IPS-20b (cell line): ENCODE measurements at regions not wholly inside any gene's neighbourhood (a gene's known extent, or its start where the extent isn't known, plus 50 kb on each side); places are given as distances from the start of the nearest gene placed in this dataset.
"Not testable (repeated sequence)": the region's sequence is repeated elsewhere in the genome, so short reads cannot be mapped to it uniquely, and the experiment has no call there.

Experiments used
- H3K27ac ChIP-seq: one replicate; pipeline ENCODE4 v1.5.1; 2013; ENCODE audit warnings: low read length
- H3K27me3 ChIP-seq: 2 replicates; pipeline ENCODE4 v1.6.1; 2013; ENCODE audit warnings: mild to moderate bottlenecking, low read length, inconsistent platforms; ENCODE audit not compliant: insufficient read depth
- H3K36me3 ChIP-seq: 2 replicates; pipeline ENCODE4 v1.6.1; 2013; ENCODE audit warnings: low read depth, mild to moderate bottlenecking, inconsistent platforms, low read length, moderate library complexity; ENCODE audit not compliant: insufficient read depth
- H3K4me1 ChIP-seq: 2 replicates; pipeline ENCODE4 v1.6.1; 2013; ENCODE audit warnings: mild to moderate bottlenecking, control low read depth, inconsistent platforms, low read length, moderate library complexity; ENCODE audit not compliant: insufficient read depth
- H3K4me3 ChIP-seq: 2 replicates; pipeline ENCODE4 v1.5.1; 2013; ENCODE audit warnings: mild to moderate bottlenecking, low read length, inconsistent platforms
- H3K9ac ChIP-seq: 2 replicates; pipeline ENCODE4 v1.6.1; 2013; ENCODE audit warnings: low read depth, mild to moderate bottlenecking, inconsistent platforms, low read length, moderate library complexity
- H3K9me3 ChIP-seq: 2 replicates; pipeline ENCODE4 v1.6.1; 2013; ENCODE audit warnings: mild to moderate bottlenecking, low read depth, low read length, inconsistent platforms; ENCODE audit not compliant: insufficient read depth

DNA sequence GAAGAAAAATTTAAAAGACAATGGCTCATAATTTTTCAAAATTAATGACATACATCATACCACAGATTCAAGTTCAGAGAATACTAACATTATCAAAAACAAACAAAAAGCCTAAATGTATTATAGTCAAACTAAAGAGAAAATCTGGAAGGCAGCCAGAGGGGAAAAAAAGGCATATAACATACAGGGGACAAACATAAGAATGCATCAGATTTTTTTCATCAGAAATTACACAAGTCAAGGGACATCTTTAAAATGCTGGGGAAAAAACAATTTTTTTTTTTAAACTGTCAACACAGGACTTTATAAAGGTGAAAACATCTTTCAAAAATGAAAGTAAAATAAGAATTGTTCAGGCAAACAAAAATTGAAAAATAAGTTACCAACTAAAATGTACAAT is 478.4 kb upstream of the PLXNA2 start:
- Histone ChIP-seq H3K27me3 (no peaks in the 10 kb centered on the region), H3K27ac (no peak overlapping the region), H3K4me3 (no peak overlapping the region), H3K36me3 (no peaks in the 10 kb centered on the region), H3K9ac (no peak overlapping the region), H3K9me3 (peaks cover 25% of the 10 kb centered on the region), H3K4me1 (peaks cover 3% of the 10 kb centered on the region; the same call in 1 of the 2 replicates)

DNA sequence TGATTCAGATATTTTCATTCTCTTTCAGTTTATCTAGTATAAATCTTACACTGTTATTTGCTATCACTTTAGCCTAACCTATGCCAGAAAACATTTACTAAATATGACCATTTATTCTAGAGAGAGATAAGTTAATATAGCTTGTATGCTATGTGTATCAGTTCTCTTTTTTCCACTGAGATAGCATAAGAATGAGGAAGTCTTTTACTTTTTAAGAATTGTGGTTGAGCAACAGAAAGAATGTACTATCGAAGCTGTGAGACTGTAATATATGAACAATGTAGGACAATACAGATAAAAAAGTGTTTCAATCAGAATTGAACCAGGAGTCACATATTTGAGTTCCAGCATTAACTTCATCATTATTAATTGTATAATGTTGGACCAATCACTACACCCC is 479.9 kb upstream of the PLXNA2 start:
- Histone ChIP-seq H3K27ac (no peak overlapping the region), H3K9me3 (peaks cover 25% of the 10 kb centered on the region)

GRCh38 chr1:208728815-208729214 is 484.6 kb upstream of the PLXNA2 start:
- no peak overlapping the region for H3K9ac ChIP-seq

More for the DNA sequence above, 479.9 kb upstream of the PLXNA2 start:
- Histone ChIP-seq H3K4me3 (no peak overlapping the region), H3K9ac (no peak overlapping the region), H3K27me3 (no peaks in the 10 kb centered on the region), H3K4me1 (no peaks in the 10 kb centered on the region), H3K36me3 (no peaks in the 10 kb centered on the region)

DNA sequence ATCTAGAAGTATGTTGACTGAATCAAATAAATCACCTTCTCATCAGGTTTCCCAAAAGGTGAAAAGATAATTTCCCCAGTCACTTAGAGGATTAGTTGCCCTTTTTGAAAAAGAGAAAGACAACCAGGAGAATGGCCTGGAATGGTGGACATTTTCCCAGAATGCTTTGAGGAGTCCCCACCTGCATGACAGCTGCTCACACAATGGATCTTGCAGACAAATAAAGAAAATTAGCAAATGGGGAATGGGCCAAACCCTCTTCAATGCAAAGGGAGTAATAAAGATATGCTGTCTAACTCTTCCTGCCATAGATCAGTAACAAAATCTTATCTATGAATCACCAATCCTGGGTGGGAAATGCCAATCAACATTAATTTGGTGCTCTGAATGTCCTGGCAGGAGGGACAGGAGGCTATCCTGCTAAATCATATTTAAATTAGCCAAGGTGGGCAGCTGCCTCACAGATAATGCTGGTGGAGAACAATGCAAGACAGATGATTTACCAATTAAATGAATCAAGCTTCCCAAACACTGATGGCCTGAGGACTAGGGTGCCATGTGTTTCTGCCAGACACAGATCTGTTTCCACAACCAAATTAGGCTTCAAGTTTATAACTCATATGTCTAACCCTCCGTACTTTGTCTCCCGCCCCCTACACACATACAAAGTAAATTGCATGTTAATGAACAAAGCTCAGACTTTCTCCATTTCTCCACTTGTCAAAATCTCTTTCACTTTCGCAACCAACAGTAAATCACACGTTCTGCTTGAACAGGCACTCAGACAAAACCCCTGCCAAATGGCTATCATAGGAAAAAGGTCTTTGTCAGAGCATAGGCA is 488.0 kb upstream of the PLXNA2 start:
- H3K4me3 ChIP-seq, result no peak overlapping the region
- no peaks in the 10 kb centered on the region for H3K27me3 ChIP-seq
- H3K9ac ChIP-seq, result no peak overlapping the region
- H3K4me1 ChIP-seq, result 0 out of 2 replicates have a peak, but pooled peaks cover 3% of the 10 kb centered on the region
- no peak overlapping the region for H3K27ac ChIP-seq
- H3K9me3 ChIP-seq, result no peaks in the 10 kb centered on the region
- no peaks in the 10 kb centered on the region for H3K36me3 ChIP-seq

More at GRCh38 chr1:208728815-208729214, 484.6 kb upstream of the PLXNA2 start:
- H3K4me1 ChIP-seq, result 0 out of 2 replicates have a peak, but pooled peaks cover 3% of the 10 kb centered on the region
- no peak overlapping the region for H3K27ac ChIP-seq
- no peaks in the 10 kb centered on the region for H3K9me3 ChIP-seq
- no peaks in the 10 kb centered on the region for H3K36me3 ChIP-seq
- no peaks in the 10 kb centered on the region for H3K27me3 ChIP-seq
- no peak overlapping the region for H3K4me3 ChIP-seq

GRCh38 chr1:208737161-208737560 is 493.0 kb upstream of the PLXNA2 start:
- H3K4me1 ChIP-seq, result 0 out of 2 replicates have a peak, but pooled peaks cover 3% of the 10 kb centered on the region
- no peaks in the 10 kb centered on the region for H3K27me3 ChIP-seq
- no peak overlapping the region for H3K9ac ChIP-seq
- no peaks in the 10 kb centered on the region; the same call in 1 of the 2 replicates for H3K9me3 ChIP-seq
- no peak overlapping the region for H3K27ac ChIP-seq
- H3K36me3 ChIP-seq, result no peaks in the 10 kb centered on the region
- no peak overlapping the region for H3K4me3 ChIP-seq

- Histone ChIP-seq H3K4me1 (no peaks in the 10 kb centered on the region), H3K27ac (no peak overlapping the region), H3K9me3 (no peaks in the 10 kb centered on the region; the same call in 1 of the 2 replicates), H3K4me3 (no peak overlapping the region), H3K27me3 (no peaks in the 10 kb centered on the region), H3K9ac (no peak overlapping the region), H3K36me3 (no peaks in the 10 kb centered on the region)
These were observed 493.7 kb upstream of the PLXNA2 start for GRCh38 chr1:208737922-208738321.

- not testable (repeated sequence) for H3K4me3 ChIP-seq, H3K27me3 ChIP-seq, H3K27ac ChIP-seq
These were observed 495.5 kb upstream of the PLXNA2 start for GRCh38 chr1:208739636-208740035.

GRCh38 chr1:208741296-208741695 is 497.1 kb upstream of the PLXNA2 start:
- Histone ChIP-seq H3K9ac (no peak overlapping the region), H3K27me3 (no peaks in the 10 kb centered on the region), H3K4me3 (no peak overlapping the region), H3K27ac (no peak overlapping the region), H3K9me3 (no peaks in the 10 kb centered on the region; the same call in 1 of the 2 replicates), H3K36me3 (no peaks in the 10 kb centered on the region), H3K4me1 (no peaks in the 10 kb centered on the region)

More at GRCh38 chr1:208739636-208740035, 495.5 kb upstream of the PLXNA2 start:
- not testable (repeated sequence) for H3K9me3 ChIP-seq, H3K4me1 ChIP-seq, H3K36me3 ChIP-seq, H3K9ac ChIP-seq

- Histone ChIP-seq H3K36me3 (no peaks in the 10 kb centered on the region), H3K9ac (no peak overlapping the region), H3K27ac (no peak overlapping the region), H3K4me1 (no peaks in the 10 kb centered on the region), H3K27me3 (no peaks in the 10 kb centered on the region), H3K9me3 (no peaks in the 10 kb centered on the region; the same call in 1 of the 2 replicates), H3K4me3 (no peak overlapping the region)
These were observed 499.2 kb upstream of the PLXNA2 start for GRCh38 chr1:208743361-208743760.

DNA sequence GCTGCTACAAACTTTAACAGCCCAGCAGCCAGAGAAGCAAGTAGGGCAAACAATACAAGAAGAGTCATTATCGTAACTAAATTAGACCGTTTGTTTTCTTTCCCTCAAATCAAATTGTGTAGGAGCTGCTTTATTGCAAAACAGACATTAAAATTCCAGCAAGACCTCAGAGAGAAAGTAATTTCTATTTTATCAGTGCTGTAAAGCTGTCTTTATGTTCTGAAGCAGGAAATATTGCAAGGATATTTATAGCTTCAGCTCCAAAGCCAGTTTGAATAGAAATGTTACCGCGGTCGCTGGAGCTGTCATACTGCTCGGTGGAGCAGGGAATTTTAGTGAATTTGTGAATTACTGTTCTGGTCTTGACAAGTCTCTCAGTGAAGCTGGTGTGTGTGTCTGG is 503.8 kb upstream of the PLXNA2 start:
- no peaks in the 10 kb centered on the region for H3K9me3 ChIP-seq
- H3K27ac ChIP-seq, result no peak overlapping the region
- no peaks in the 10 kb centered on the region; the same call in 1 of the 2 replicates for H3K27me3 ChIP-seq
- H3K36me3 ChIP-seq, result no peaks in the 10 kb centered on the region
- no peaks in the 10 kb centered on the region for H3K4me1 ChIP-seq
- H3K4me3 ChIP-seq, result no peak overlapping the region
- no peak overlapping the region for H3K9ac ChIP-seq

DNA sequence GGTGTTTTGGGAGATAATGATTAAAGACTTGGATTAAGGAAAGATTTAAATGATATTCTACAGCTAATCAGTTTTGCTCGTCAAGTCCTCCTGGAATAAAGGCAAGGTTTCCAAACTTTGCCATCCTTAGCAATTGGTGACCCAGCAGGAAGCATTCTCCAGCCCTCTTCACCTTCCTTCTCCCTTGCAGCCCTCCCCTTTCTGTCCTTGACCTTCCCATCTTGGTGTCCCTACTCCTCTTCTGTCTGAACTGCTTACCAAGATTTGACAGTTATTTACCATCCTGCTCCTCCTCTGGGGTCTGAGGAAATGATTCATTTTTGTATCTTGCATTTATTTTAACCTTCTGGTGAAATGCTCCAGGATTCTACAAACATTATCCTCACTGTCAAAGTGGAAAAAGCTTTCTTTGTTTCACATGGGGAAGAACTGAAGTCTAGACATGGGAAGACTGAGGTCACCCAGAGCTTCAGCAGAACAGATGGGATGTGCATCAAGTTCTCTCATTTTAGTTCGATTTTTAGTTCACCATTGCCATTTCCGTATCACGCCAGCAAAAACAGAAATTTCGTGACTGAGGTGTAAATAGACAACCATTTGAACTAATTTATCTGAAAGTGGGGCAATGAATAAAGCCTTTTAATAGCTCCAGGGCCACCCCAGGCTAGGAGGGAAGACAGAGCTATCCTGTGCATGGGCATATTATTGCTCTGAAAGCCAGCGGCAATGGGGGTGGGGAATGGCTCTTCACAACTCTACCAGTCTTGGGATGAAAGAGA is 504.4 kb upstream of the PLXNA2 start:
- Histone ChIP-seq H3K4me1 (no peaks in the 10 kb centered on the region), H3K27ac (no peak overlapping the region), H3K9me3 (no peaks in the 10 kb centered on the region), H3K27me3 (no peaks in the 10 kb centered on the region; the same call in 1 of the 2 replicates), H3K9ac (no peak overlapping the region), H3K36me3 (no peaks in the 10 kb centered on the region), H3K4me3 (no peak overlapping the region)
